ENCODE measurements at regions not wholly inside any gene's neighbourhood (a gene's known extent, or its start where the extent isn't known, plus 50 kb on each side); places are given as distances from the start of the nearest gene placed in this dataset.

DNA sequence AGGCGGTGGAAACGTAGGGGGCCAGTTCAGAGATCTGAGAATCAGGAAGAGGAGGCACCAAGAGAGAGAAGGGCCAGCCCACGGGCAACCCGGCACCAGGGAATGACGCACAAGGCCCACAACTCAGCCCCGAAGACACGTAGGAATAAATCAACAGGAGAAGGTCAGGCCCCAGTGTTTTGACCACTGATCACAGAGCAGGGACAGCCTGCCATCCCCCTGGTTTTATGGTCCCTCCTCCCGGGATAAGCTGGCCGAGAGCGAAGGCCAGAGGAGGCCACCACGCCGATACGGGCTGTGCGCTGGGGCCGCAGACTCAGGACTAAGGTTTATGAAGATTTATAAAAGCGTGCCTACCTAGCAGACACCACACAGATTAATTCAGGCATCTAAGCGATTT, 341.4 kb downstream of the ZNF516 start:
- Mint-ChIP-seq H3K9me3 (ENCODE audit: low read depth) (peaks cover 34% of the 10 kb centered on the region), H3K27me3 (ENCODE audit: low read depth) (no peaks in the 10 kb centered on the region), H3K4me3 (ENCODE audit: unreplicated experiment) (no peak overlapping the region), H3K4me1 (ENCODE audit: low read depth) (no peaks in the 10 kb centered on the region), H3K27ac (ENCODE audit: unreplicated experiment) (no peak overlapping the region), H3K36me3 (ENCODE audit: low read depth) (no peaks in the 10 kb centered on the region)
- no peak for TF ChIP-seq CTCF (IDR thresholded peaks at IDR 0.05)
- no peak for DNase-seq (ENCODE audit: low spot score)

- Mint-ChIP-seq H3K36me3 (ENCODE audit: low read depth) (no peaks in the 10 kb centered on the region), H3K27me3 (ENCODE audit: low read depth) (no peaks in the 10 kb centered on the region), H3K9me3 (ENCODE audit: low read depth) (peaks cover 16% of the 10 kb centered on the region), H3K27ac (ENCODE audit: unreplicated experiment) (no peak overlapping the region), H3K4me3 (ENCODE audit: unreplicated experiment) (no peak overlapping the region), H3K4me1 (ENCODE audit: low read depth) (no peaks in the 10 kb centered on the region)
- TF ChIP-seq CTCF (IDR thresholded peaks at IDR 0.05), result no peak
- DNase-seq (ENCODE audit: low spot score), result no peak
These were observed 345.3 kb downstream of the ZNF516 start for GRCh38 chr18:76149734-76150133.

- no peaks in the 10 kb centered on the region for H3K27me3 Mint-ChIP-seq (ENCODE audit: low read depth)
- peaks cover 16% of the 10 kb centered on the region for H3K9me3 Mint-ChIP-seq (ENCODE audit: low read depth)
- no peaks in the 10 kb centered on the region for H3K4me1 Mint-ChIP-seq (ENCODE audit: low read depth)
- H3K27ac Mint-ChIP-seq (ENCODE audit: unreplicated experiment), result no peak overlapping the region
- no peak for DNase-seq (ENCODE audit: low spot score)
- TF ChIP-seq CTCF (IDR thresholded peaks at IDR 0.05), result no peak
- H3K4me3 Mint-ChIP-seq (ENCODE audit: unreplicated experiment), result no peak overlapping the region
- H3K36me3 Mint-ChIP-seq (ENCODE audit: low read depth), result no peaks in the 10 kb centered on the region
These were observed 345.8 kb downstream of the ZNF516 start for GRCh38 chr18:76149284-76149683.

GRCh38 chr18:76145521-76146376, 349.3 kb downstream of the ZNF516 start:
- Mint-ChIP-seq H3K4me3 (ENCODE audit: unreplicated experiment) (no peak overlapping the region), H3K9me3 (ENCODE audit: low read depth) (peaks cover 3% of the 10 kb centered on the region), H3K36me3 (ENCODE audit: low read depth) (no peaks in the 10 kb centered on the region), H3K27me3 (ENCODE audit: low read depth) (no peaks in the 10 kb centered on the region), H3K4me1 (ENCODE audit: low read depth) (no peaks in the 10 kb centered on the region), H3K27ac (ENCODE audit: unreplicated experiment) (no peak overlapping the region)
- TF ChIP-seq CTCF (IDR thresholded peaks at IDR 0.05), result no peak
- DNase-seq (ENCODE audit: low spot score), result no peak

- Mint-ChIP-seq H3K4me3 (ENCODE audit: unreplicated experiment) (no peak overlapping the region), H3K9me3 (ENCODE audit: low read depth) (peaks cover 4% of the 10 kb centered on the region), H3K27me3 (ENCODE audit: low read depth) (no peaks in the 10 kb centered on the region), H3K36me3 (ENCODE audit: low read depth) (no peaks in the 10 kb centered on the region), H3K4me1 (ENCODE audit: low read depth) (no peaks in the 10 kb centered on the region), H3K27ac (ENCODE audit: unreplicated experiment) (no peak overlapping the region)
- TF ChIP-seq CTCF (IDR thresholded peaks at IDR 0.05), result no peak
- no peak for DNase-seq (ENCODE audit: low spot score)
These were observed 350.2 kb downstream of the ZNF516 start for GRCh38 chr18:76144844-76145243.
